GM12878 (cell line): ENCODE measurements at regions not wholly inside any gene's neighbourhood (a gene's known extent, or its start where the extent isn't known, plus 50 kb on each side); places are given as distances from the start of the nearest gene placed in this dataset.
"Not testable (repeated sequence)": the region's sequence is repeated elsewhere in the genome, so short reads cannot be mapped to it uniquely, and the experiment has no call there.

Source experiments
- ATAC-seq: fragments of 200-7000 bp; cut with Tn5 transposase; 3 replicates; pipeline ENCODE4 v1.9.1; 2020; ENCODE audit warnings: mild to moderate bottlenecking, moderate library complexity
- BruUV-seq: library from RNA; stranded (reverse); fragments of 400-500 nt; replicated peaks from 2 replicates; lab custom pipeline; 2021; lab: Mats Ljungman, UMichigan
- CTCF ChIA-PET: fragments of 300-600 bp; sonication (Branson Sonifier 250); formaldehyde crosslinking; extraction: SDS; loops from one replicate; lab custom pipeline; 2021; ENCODE audit warnings: inconsistent platforms; lab: Yijun Ruan, JAX
- POLR2A ChIA-PET: fragments of 350-600 bp; formaldehyde crosslinking; extraction: SDS; loops from one replicate; lab custom pipeline; 2021; ENCODE audit warnings: inconsistent platforms; lab: Charles Lee
- RAD21 ChIA-PET: fragments of 300-600 bp; sonication (Branson Sonifier 250); formaldehyde crosslinking; loops from one replicate; lab custom pipeline; 2023; ENCODE audit warnings: antibody characterized with exemption; ENCODE audit not compliant: unreplicated experiment; lab: Charles Lee
- SMC1A ChIA-PET: fragments of 300-600 bp; sonication (Branson Sonifier 250); formaldehyde crosslinking; loops from one replicate; lab custom pipeline; 2023; ENCODE audit not compliant: unreplicated experiment, uncharacterized antibody; lab: Charles Lee
- DNase-seq: peaks from one replicate; pipeline ENCODE4 v3.0.0-alpha.2; 2011; ENCODE audit warnings: low read depth, low spot score
- FAIRE-seq: peaks from 3 replicates; lab custom pipeline; 2011; peaks lifted over from hg19 to GRCh38; lab: Jason Lieb, UNC
- H2AFZ ChIP-seq: 2 replicates; pipeline ENCODE4 v1.6.0; 2011; ENCODE audit warnings: low read depth, low read length, control low read depth; ENCODE audit not compliant: control insufficient read depth
- H3K27ac ChIP-seq: 2 replicates; pipeline ENCODE4 v1.5.1; 2011; ENCODE audit warnings: control low read depth; ENCODE audit not compliant: control insufficient read depth, insufficient read depth
- H3K27me3 ChIP-seq, 2 experiments: replicated peaks in 1 of 2; 2 replicates each; pipeline versions ENCODE4 v1.6.0 to v1.6.1; 2011; ENCODE audit warnings: low read length in 1 of 2; ENCODE audit not compliant: control insufficient read depth in 2 of 2, insufficient read depth in 2 of 2
- H3K36me3 ChIP-seq, 2 experiments: 2 replicates each; pipeline ENCODE4 v1.5.1; 2011; ENCODE audit warnings: low read length in 1 of 2; ENCODE audit not compliant: control insufficient read depth in 2 of 2, insufficient read depth in 2 of 2
- H3K4me1 ChIP-seq: 2 replicates; pipeline ENCODE4 v1.6.1; 2011; ENCODE audit warnings: mild to moderate bottlenecking, low read length, moderate library complexity, mixed read lengths; ENCODE audit not compliant: control insufficient read depth, insufficient read depth
- H3K4me2 ChIP-seq: 2 replicates; pipeline ENCODE4 v1.6.0; 2011; ENCODE audit warnings: control low read depth; ENCODE audit not compliant: control insufficient read depth, insufficient read depth
- H3K4me3 ChIP-seq: fragments of 200-600 bp; sonication (generic); 2 replicates; pipeline ENCODE4 v1.5.1; 2016
- H3K79me2 ChIP-seq: 2 replicates; pipeline ENCODE4 v1.6.0; 2011; ENCODE audit warnings: low read length; ENCODE audit not compliant: control insufficient read depth, insufficient read depth
- H3K9ac ChIP-seq: 2 replicates; pipeline ENCODE4 v1.8.0; 2011; ENCODE audit warnings: low read length, control low read depth, mixed read lengths; ENCODE audit not compliant: control insufficient read depth, insufficient read depth
- H3K9me3 ChIP-seq: replicated peaks from 3 replicates; pipeline ENCODE4 v1.5.1; 2011; ENCODE audit warnings: mild to moderate bottlenecking, low read length; ENCODE audit not compliant: control insufficient read depth, insufficient read depth
- H4K20me1 ChIP-seq: 2 replicates; pipeline ENCODE4 v1.6.0; 2011; ENCODE audit not compliant: control insufficient read depth, insufficient read depth
- BHLHE40 ChIP-seq, 2 experiments: fragments of 450-650 bp in 1 of 2; IDR thresholded peaks; 2 replicates each; pipeline ENCODE4 v1.6.1; 2011 to 2017; ENCODE audit warnings: low read depth in 2 of 2, borderline replicate concordance in 1 of 2, improper control_type of control experiment in 1 of 2, low read length in 1 of 2, mild to moderate bottlenecking in 1 of 2
- CHD4 ChIP-seq: fragments of 200-600 bp; sonication (generic); IDR thresholded peaks from 2 replicates; pipeline ENCODE4 v1.6.1; 2016; ENCODE audit warnings: mild to moderate bottlenecking
- JUND ChIP-seq: IDR thresholded peaks from 2 replicates; pipeline ENCODE4 v1.6.1; 2012; ENCODE audit warnings: low read depth, mild to moderate bottlenecking, low read length, improper control_type of control experiment, moderate library complexity
- NR2C2 ChIP-seq: IDR thresholded peaks from 2 replicates; pipeline ENCODE4 v1.6.1; 2011; ENCODE audit warnings: borderline replicate concordance, low read depth; ENCODE audit not compliant: control insufficient read depth, insufficient read length
- SUPT20H ChIP-seq: IDR thresholded peaks from 2 replicates; pipeline ENCODE4 v1.6.1; 2011; ENCODE audit warnings: low read depth, mild to moderate bottlenecking, low read length, moderate library complexity, borderline replicate concordance; ENCODE audit not compliant: control insufficient read depth
- ZNF24 ChIP-seq: fragments of 450-650 bp; IDR thresholded peaks from 2 replicates; pipeline ENCODE4 v1.6.1; 2017; ENCODE audit warnings: antibody characterized with exemption, mild to moderate bottlenecking
- WGBS: methylation state at CpG from one replicate; pipeline ENCODE4 v1.1.6; 2016; ENCODE audit warnings: low lambda C conversion rate; ENCODE audit not compliant: insufficient replicate concordance, insufficient coverage; ENCODE audit errors: missing lambda C conversion rate; 5-methylcytosine and 5-hydroxymethylcytosine counted together
- in situ Hi-C: fragments of 300-500 bp; cut with MboI; formaldehyde crosslinking; loops from 9 replicates; pipeline ENCODE4 v1.14.3; 2018; ENCODE audit warnings: mixed read lengths
- intact Hi-C: fragments of 100-400 bp; cut with micrococcal nuclease; formaldehyde crosslinking; loops from one replicate; pipeline ENCODE4 v1.14.2; 2022; ENCODE audit not compliant: unreplicated experiment
- TF ChIP-seq, protein P1 (sequence below): fragments of 450-650 bp; IDR thresholded peaks from 2 replicates; pipeline ENCODE4 v1.6.1; 2017; ENCODE audit warnings: mild to moderate bottlenecking, low read depth, inconsistent platforms; ENCODE audit not compliant: poor library complexity, severe bottlenecking

DNA sequence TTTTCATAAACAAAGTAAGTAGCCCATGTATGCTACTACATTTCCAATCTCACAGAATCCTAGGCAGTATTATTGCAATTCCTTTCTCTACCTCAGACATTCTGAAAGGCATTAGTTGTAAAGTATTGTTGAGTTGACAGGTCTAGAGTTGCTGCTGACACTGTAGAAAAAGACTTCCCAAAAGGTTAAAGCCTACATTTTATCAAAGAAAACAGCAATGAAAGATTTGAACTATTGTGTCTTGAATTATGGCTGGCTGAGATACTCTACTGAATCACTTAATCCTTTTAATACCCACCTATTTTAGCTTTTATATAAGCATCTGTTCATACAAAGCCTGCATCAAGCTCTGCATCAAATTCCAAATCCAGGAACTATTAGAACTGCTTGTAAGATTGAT is 1082.0 kb downstream of the OLFM4 start (continued):
- TF ChIP-seq NR2C2 = no peak

DNA sequence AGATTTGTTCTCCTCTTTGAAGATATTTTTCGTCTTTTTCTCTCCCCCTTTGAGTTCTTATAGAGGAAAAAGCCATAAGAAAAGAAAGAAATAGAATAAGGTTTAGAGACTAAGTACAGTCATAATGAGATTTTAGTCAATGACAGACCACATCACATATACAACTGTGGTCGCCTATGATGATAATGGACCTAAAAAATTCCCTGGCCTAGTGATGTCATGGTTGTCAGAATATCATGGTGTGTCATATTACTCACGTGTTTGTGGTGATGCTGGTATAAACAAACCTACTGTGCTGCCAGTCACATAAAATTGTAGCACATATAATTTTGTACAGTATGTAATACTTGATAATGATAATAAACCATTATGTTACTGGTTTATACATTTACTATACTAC is 1096.1 kb downstream of the OLFM4 start:
- no peak for ATAC-seq
- no TSS peak for BruUV-seq
- RAD21 ChIA-PET = no interaction called here

DNA sequence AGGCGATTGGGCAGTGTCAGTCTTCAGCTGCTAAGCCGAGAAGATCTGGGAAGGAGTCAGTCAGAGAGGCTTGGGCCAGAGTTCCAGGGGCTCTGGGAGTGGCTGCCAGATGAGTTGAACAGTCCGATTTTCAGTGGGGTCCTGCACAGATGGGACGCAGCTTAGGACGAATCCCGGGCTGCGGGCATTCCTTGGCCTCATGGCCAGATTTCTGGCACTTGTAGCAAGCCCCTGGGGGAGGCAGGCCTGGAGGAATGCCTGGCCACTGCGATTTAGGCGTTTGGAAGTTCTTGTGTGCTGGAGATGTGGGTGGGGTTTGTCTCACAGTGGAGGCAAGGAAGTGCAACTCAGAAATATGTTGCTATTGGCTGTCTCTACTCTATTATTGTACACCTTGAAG is 1102.3 kb downstream of the OLFM4 start:
- SMC1A ChIA-PET = not testable (repeated sequence)

More for the DNA sequence above, 1096.1 kb downstream of the OLFM4 start:
- WGBS = 0% methylated on average over 3 of the region's 3 CpGs
- H3K4me3 ChIP-seq = no peak overlapping the region
- POLR2A ChIA-PET = no interaction called here
- intact Hi-C loops = no loop called here
- no peaks in the 10 kb centered on the region for H4K20me1 ChIP-seq
- H3K27me3 ChIP-seq = no peaks in the 10 kb centered on the region
- FAIRE-seq (no peak), DNase-seq (no peak)
- H3K9ac ChIP-seq = no peak overlapping the region
- H3K9me3 ChIP-seq = no peaks in the 10 kb centered on the region
- H3K4me2 ChIP-seq = no peak overlapping the region
- no peaks in the 10 kb centered on the region for H3K4me1 ChIP-seq
- CTCF ChIA-PET = no interaction called here
- no peak overlapping the region for H2AFZ ChIP-seq
- SMC1A ChIA-PET = no interaction called here
- no peaks in the 10 kb centered on the region for H3K36me3 ChIP-seq
- H3K27ac ChIP-seq = no peak overlapping the region
- TF ChIP-seq CHD4 (no peak), ZNF24 (no peak), BHLHE40 (IDR thresholded peaks at IDR 0.05; ENCODE audit: borderline replicate concordance in 1 of 2, low read depth in 2 of 2, low read length in 1 of 2) (0 out of 4 replicates have a peak, but pooled peaks of 1 of the 2 experiments have one; percentile 10), JUND (no peak), SUPT20H (no peak)
- TF ChIP-seq, protein P1, sequence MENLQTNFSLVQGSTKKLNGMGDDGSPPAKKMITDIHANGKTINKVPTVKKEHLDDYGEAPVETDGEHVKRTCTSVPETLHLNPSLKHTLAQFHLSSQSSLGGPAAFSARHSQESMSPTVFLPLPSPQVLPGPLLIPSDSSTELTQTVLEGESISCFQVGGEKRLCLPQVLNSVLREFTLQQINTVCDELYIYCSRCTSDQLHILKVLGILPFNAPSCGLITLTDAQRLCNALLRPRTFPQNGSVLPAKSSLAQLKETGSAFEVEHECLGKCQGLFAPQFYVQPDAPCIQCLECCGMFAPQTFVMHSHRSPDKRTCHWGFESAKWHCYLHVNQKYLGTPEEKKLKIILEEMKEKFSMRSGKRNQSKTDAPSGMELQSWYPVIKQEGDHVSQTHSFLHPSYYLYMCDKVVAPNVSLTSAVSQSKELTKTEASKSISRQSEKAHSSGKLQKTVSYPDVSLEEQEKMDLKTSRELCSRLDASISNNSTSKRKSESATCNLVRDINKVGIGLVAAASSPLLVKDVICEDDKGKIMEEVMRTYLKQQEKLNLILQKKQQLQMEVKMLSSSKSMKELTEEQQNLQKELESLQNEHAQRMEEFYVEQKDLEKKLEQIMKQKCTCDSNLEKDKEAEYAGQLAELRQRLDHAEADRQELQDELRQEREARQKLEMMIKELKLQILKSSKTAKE = no peak
- H3K79me2 ChIP-seq = no peaks in the 10 kb centered on the region
- in situ Hi-C loops = no loop called here

DNA sequence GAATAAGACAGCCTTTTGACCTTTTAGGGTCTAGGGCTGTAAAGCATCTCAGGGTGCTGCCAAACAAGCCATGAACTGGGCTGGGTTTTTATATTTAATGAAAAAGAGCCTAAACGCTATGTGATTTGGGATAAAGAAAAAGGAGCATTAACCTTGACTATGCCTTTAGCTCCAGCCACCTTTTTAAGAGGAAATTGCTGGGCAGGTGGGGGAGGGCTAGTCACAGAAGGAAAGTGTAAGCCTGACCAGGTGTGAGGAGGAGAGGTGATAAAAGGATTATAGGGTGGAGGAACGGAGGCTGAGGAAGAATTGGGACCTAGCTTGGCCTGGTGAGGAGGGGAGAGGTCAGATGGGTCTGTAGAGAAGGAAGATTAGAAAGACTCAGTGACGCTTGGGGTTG is 1102.8 kb downstream of the OLFM4 start:
- H3K9me3 ChIP-seq, H3K4me1 ChIP-seq, H4K20me1 ChIP-seq, in situ Hi-C loops, H3K79me2 ChIP-seq, FAIRE-seq, ATAC-seq, H3K27ac ChIP-seq, H3K4me3 ChIP-seq, H3K4me2 ChIP-seq, BruUV-seq, POLR2A ChIA-PET, H2AFZ ChIP-seq, CTCF ChIA-PET, H3K9ac ChIP-seq, intact Hi-C loops, DNase-seq, RAD21 ChIA-PET, SMC1A ChIA-PET, H3K36me3 ChIP-seq, H3K27me3 ChIP-seq: not testable (repeated sequence)
- 15% methylated on average over 3 of the region's 3 CpGs for WGBS

More for the DNA sequence above, 1102.3 kb downstream of the OLFM4 start:
- DNase-seq, H3K27me3 ChIP-seq, RAD21 ChIA-PET, H3K27ac ChIP-seq, intact Hi-C loops, BruUV-seq, H3K9ac ChIP-seq, H3K4me1 ChIP-seq, POLR2A ChIA-PET, H2AFZ ChIP-seq, H3K9me3 ChIP-seq, H4K20me1 ChIP-seq, H3K4me3 ChIP-seq, H3K36me3 ChIP-seq, ATAC-seq, H3K4me2 ChIP-seq, CTCF ChIA-PET, H3K79me2 ChIP-seq, in situ Hi-C loops, FAIRE-seq: not testable (repeated sequence)
- under 1% methylated on average over 9 of the region's 9 CpGs for WGBS
